Effector memory CD4-positive, alpha-beta T cell (primary cell): ENCODE measurements at regions not wholly inside any gene's neighbourhood (a gene's known extent, or its start where the extent isn't known, plus 50 kb on each side); places are given as distances from the start of the nearest gene placed in this dataset.
"Not testable (repeated sequence)": the region's sequence is repeated elsewhere in the genome, so short reads cannot be mapped to it uniquely, and the experiment has no call there.

Source experiments
- DNase-seq, 3 donors: peaks; one replicate each; pipeline ENCODE4 v3.0.0-alpha.2; 2020
- H3K27ac ChIP-seq: 2 replicates; pipeline ENCODE4 v1.7.0; 2013; ENCODE audit warnings: mild to moderate bottlenecking, low read length, moderate library complexity; ENCODE audit not compliant: insufficient read depth, poor library complexity, severe bottlenecking
- H3K27me3 ChIP-seq: replicated peaks from 2 replicates; pipeline ENCODE4 v1.7.0; 2013; ENCODE audit warnings: mild to moderate bottlenecking, low read length; ENCODE audit not compliant: insufficient read depth, control insufficient read depth, poor library complexity, severe bottlenecking
- H3K36me3 ChIP-seq: 2 replicates; pipeline ENCODE4 v1.7.0; 2013; ENCODE audit warnings: mild to moderate bottlenecking, low read length, moderate library complexity; ENCODE audit not compliant: control insufficient read depth, insufficient read depth
- H3K4me1 ChIP-seq: 2 replicates; pipeline ENCODE4 v1.7.0; 2013; ENCODE audit warnings: low read length, mild to moderate bottlenecking; ENCODE audit not compliant: control insufficient read depth, insufficient read depth, poor library complexity, severe bottlenecking
- H3K4me3 ChIP-seq: 2 replicates; pipeline ENCODE4 v1.7.0; 2013; ENCODE audit warnings: low read length, low read depth, mild to moderate bottlenecking; ENCODE audit not compliant: insufficient read depth, poor library complexity, severe bottlenecking
- H3K9me3 ChIP-seq: 2 replicates; pipeline ENCODE4 v1.7.0; 2013; ENCODE audit warnings: mild to moderate bottlenecking, low read length, moderate library complexity; ENCODE audit not compliant: control insufficient read depth

DNA sequence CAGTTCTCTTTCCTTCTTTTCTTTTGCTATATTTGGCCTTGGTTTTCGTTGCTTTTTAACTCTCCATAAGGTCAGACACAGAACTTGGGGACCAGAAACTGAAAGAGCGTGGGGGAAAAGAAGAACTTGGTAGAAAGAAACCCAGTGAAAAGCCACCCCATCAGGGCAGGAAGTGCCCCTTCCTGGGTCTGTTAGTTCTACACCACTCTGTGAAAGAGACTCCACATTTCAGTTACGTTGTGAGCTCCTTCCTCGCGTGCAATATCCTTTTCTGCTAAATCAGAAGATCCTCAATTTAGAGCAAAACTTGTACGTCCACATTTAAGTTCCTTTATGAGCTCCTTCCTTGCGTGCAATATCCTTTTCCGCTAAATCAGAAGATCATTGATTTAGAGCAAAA, 220.6 kb upstream of the FOXK1 start:
- H3K27me3 ChIP-seq: no peaks in the 10 kb centered on the region
- no peak overlapping the region for H3K27ac ChIP-seq
- no peaks in the 10 kb centered on the region for H3K4me1 ChIP-seq
- H3K36me3 ChIP-seq: no peaks in the 10 kb centered on the region
- H3K9me3 ChIP-seq: no peaks in the 10 kb centered on the region
- DNase-seq: no peak
- H3K4me3 ChIP-seq: no peak overlapping the region

DNA sequence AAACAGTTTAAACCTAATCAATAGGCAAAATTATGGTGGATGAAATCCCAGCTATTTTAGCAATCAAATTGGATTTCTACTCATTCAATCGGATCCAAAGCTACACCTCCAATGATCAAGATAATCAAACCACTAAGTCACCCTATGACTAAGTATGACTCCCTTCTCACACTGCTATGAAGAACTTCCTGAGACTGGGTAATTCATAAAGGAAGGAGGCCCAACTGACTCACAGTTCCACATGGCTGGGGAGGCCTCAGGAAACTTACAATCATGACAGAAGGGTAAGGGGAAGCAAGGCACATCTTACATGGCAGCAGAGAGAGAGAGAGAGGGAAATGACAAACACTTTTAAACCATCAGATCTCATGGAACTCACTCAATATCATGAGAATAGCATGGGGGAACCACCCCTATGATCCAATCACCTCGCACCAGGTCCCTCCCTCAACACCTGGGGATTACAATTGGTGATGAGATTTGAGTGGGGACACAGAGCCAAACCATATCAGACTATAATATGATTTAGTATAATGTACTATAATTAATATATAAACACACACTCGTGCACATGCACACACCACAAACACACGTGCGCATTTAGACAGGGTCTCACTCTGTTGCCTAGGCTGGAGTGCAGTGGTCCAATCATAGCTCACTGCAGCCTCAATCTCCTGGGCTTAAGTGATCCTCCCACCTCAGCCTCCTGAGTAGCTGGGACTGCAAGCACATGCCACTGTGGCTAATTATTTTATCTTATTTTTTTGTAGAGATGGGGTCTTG, 213.6 kb upstream of the FOXK1 start:
- Histone ChIP-seq H3K27me3 (no peaks in the 10 kb centered on the region), H3K36me3 (no peaks in the 10 kb centered on the region), H3K9me3 (no peaks in the 10 kb centered on the region), H3K27ac (no peak overlapping the region), H3K4me1 (no peaks in the 10 kb centered on the region), H3K4me3 (no peak overlapping the region)
- no peak for DNase-seq

DNA sequence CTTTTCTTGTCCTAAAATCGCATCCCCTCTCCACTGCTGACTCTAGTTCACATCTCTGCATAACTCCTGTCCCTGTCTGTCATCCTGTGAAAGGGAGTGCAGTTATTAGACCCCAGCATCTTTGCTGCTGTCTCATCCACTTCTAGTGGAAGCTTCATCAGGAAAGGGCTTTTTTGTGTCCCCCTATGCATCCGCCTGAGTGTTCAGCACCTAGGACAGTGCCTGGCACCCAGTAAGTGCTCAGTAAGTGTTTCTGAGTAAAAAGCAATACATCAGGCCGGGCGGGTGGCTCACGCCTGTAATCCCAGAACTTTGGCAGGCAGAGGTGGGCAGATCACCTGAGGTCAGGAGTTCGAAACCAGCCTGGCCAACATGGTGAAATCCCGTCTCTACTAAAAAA, 211.8 kb upstream of the FOXK1 start:
- Histone ChIP-seq H3K9me3 (no peaks in the 10 kb centered on the region), H3K27ac (no peak overlapping the region), H3K4me3 (no peak overlapping the region), H3K4me1 (no peaks in the 10 kb centered on the region), H3K27me3 (no peaks in the 10 kb centered on the region), H3K36me3 (no peaks in the 10 kb centered on the region)
- DNase-seq: no peak

DNA sequence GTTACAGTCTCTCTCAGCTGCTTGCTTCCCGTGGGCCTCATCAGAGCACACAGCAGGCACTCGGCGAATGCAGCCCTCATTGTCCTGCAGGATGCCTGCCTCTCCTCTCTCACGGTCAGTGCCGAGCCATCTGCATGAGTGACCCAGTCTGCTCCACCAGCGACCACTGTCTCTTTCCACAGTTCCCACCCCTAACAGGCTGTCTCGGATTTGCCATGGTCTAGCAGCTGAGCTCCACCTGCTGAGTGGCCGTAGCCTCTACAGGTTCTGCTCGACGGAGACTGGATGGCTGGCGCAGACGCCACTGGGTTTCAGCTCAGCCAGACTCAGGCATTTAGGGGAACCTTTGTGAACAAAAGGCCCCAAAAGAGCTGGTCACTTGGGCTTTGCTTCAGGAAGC, 209.4 kb upstream of the FOXK1 start:
- Histone ChIP-seq H3K36me3 (no peaks in the 10 kb centered on the region), H3K9me3 (no peaks in the 10 kb centered on the region), H3K27me3 (no peaks in the 10 kb centered on the region), H3K4me3 (no peak overlapping the region), H3K4me1 (no peaks in the 10 kb centered on the region), H3K27ac (no peak overlapping the region)
- DNase-seq: no peak

DNA sequence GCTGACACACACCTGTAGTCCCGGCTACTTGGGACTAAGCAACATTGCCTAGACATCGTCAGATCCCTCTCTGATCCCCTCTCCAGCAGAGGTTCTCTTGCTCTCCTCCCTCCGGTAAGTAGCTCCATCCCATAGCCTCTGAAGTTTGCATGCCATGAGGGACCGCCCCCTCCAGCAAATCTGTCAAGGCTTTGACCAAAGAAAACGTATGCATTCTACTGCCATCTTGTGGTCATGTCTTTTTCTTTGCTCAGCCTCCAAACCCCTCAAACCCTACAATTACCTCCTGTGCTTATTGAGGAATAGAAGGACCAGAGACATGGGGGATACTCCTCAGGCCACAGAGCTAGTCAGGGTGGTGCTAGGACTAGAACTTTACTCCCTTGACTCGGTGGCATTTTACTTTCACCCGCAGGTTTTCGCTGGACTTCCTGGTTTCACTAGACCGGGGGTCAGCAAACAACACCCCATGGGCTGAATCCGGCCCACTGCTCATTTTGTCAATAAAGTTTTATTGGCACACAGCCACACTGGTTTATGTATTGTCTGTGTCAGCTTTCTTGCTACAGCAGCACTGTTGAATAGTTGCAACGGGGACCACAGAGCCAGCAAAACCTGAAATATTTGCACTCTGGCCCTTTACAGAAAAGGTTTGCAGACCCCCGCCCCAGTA, 202.6 kb upstream of the FOXK1 start:
- H3K27me3 ChIP-seq: no peaks in the 10 kb centered on the region
- no peaks in the 10 kb centered on the region for H3K36me3 ChIP-seq
- H3K4me3 ChIP-seq: no peak overlapping the region
- no peaks in the 10 kb centered on the region for H3K9me3 ChIP-seq
- no peaks in the 10 kb centered on the region for H3K4me1 ChIP-seq
- no peak overlapping the region for H3K27ac ChIP-seq
- DNase-seq: no peak

DNA sequence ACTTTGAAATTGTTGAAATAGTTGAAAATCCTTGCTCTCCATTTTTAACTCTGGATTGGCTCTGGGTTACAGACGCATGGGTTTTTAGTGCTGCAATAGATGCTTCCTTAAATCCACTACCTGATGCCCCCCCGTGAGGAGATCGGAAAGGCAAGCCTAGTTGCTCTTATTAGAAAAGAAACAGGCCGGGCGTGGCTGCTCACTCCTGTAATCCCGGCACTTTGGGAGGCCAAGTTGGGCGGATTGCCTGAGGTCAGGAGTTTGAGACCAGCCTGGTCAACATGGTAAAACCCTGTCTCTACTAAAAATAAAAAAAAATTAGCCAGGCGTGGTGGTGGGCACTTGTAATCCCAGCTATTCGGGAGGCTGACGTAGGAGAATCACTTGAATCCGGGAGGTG, 202.0 kb upstream of the FOXK1 start:
- H3K36me3 ChIP-seq, H3K9me3 ChIP-seq, H3K4me1 ChIP-seq, DNase-seq, H3K27ac ChIP-seq, H3K4me3 ChIP-seq, H3K27me3 ChIP-seq: not testable (repeated sequence)

DNA sequence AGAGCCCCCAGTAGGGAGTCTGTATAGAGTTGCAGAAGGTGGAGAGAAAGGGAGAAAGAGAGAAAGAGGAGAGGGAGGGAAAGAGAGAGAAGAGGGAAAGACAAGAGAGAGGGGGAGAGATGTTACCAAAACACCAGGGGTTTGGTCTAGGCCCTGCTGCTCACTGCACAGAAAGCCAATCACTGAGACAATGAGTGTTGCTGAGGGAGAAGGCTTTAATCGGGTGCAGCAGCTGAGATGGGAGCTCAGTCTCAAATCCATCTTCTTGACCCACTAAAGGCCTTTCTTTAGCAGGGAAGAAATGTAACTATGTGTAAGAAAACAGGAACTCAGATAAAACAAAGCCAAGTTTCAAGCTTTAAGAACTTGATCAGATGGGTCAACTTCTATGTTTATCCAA, 198.2 kb upstream of the FOXK1 start:
- H3K4me3 ChIP-seq: no peak overlapping the region
- no peak overlapping the region for H3K27ac ChIP-seq
- no peaks in the 10 kb centered on the region for H3K9me3 ChIP-seq
- no peaks in the 10 kb centered on the region for H3K36me3 ChIP-seq
- DNase-seq: no peak
- no peaks in the 10 kb centered on the region for H3K4me1 ChIP-seq
- no peaks in the 10 kb centered on the region for H3K27me3 ChIP-seq

DNA sequence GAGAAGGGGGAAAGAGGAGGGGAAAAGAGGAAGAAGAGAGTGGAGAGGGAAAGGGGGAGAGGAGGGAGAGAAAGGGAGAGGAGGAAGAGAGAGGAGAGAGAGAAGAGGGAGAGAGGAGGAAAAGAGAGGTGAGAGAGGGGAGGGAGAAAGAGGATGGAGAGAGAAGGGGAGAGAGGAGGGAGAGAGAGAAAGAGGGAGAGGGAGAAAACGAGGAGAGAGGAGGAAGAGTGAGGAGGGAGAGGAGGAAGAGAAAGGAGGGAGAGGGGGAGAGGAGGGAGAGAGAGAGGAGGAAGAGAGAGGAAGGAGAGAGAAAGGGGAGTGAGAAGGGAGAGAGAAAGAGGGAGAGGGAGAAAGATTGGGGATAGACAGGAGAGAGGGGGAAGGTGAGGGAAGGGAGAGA, 197.6 kb upstream of the FOXK1 start:
- no peaks in the 10 kb centered on the region for H3K27me3 ChIP-seq
- no peaks in the 10 kb centered on the region for H3K36me3 ChIP-seq
- H3K27ac ChIP-seq: no peak overlapping the region
- H3K9me3 ChIP-seq: no peaks in the 10 kb centered on the region
- no peak overlapping the region for H3K4me3 ChIP-seq
- DNase-seq: no peak
- H3K4me1 ChIP-seq: no peaks in the 10 kb centered on the region

DNA sequence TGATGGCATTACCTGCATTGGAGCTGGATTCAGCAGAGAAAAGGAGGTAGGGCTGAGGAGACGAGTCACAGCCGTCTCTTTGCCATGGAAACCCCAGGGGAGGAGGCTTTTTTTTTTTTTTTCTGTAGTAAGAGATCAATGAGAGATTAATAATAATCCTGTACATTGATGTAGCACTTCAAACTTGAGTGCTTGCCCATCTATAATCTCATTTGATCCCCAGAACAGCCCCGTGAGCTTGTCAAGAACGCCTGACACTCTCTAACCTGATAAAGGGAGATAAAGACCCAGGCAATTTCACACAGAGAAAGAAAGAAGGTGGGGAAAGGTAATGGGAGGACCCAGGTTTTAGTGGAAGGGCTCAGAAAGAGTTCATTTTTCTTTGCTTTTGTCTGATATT, 195.2 kb upstream of the FOXK1 start:
- Histone ChIP-seq H3K27me3 (no peaks in the 10 kb centered on the region), H3K9me3 (no peaks in the 10 kb centered on the region), H3K4me3 (no peak overlapping the region), H3K27ac (no peak overlapping the region), H3K4me1 (no peaks in the 10 kb centered on the region), H3K36me3 (no peaks in the 10 kb centered on the region)
- no peak for DNase-seq

DNA sequence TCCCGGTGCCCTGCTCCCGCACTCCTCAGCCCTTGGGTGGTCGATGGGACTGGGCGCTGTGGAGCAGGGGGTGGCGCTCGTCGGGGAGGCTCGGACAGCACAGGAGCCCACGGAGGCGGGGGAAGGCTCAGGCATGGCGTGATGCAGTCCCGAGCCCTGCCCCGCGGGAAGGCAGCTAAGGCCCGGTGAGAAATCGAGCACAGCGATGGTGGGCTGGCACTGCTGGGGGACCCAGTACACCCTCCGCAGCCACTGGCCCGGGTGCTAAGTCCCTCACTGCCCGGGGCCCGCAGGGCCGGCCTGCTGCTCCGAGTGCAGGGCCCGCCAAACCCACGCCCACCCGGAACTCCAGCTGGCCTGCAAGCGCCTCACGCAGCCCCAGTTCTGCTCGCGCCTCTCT, 185.2 kb upstream of the FOXK1 start:
- not testable (repeated sequence) for H3K27ac ChIP-seq, H3K9me3 ChIP-seq, H3K4me1 ChIP-seq, DNase-seq, H3K4me3 ChIP-seq, H3K27me3 ChIP-seq, H3K36me3 ChIP-seq
